PC-3 (cell line): ENCODE measurements at regions not wholly inside any gene's neighbourhood (a gene's known extent, or its start where the extent isn't known, plus 50 kb on each side); places are given as distances from the start of the nearest gene placed in this dataset.

Experiments
- CTCF ChIP-seq: fragments of 300-600 bp; sonication (generic); conservative IDR thresholded peaks from 2 replicates; pipeline ENCODE4 v1.5.1; 2017; ENCODE audit warnings: antibody characterized with exemption, low read depth, mild to moderate bottlenecking, low read length
- EZH2phosphoT487 ChIP-seq: fragments of 300-600 bp; sonication (generic); IDR thresholded peaks from 2 replicates; pipeline ENCODE4 v1.6.1; 2018; ENCODE audit warnings: mild to moderate bottlenecking, antibody characterized with exemption, low read length, borderline replicate concordance

- TF ChIP-seq CTCF (no peak), EZH2phosphoT487 (no peak)
Measured at GRCh38 chr5:61790007-61790406, 457.9 kb downstream of the ZSWIM6 start.
